Mesenchymal stem cell (in vitro differentiated cells and primary cell): ENCODE measurements at regions not wholly inside any gene's neighbourhood (a gene's known extent, or its start where the extent isn't known, plus 50 kb on each side); places are given as distances from the start of the nearest gene placed in this dataset.

ENCODE experiments used
- DNase-seq: peaks from one replicate; pipeline ENCODE4 v3.0.0-alpha.2; 2013
- H2AFZ ChIP-seq: one replicate; pipeline ENCODE4 v1.6.1; 2013; ENCODE audit warnings: low read depth, mild to moderate bottlenecking, control low read depth, inconsistent platforms, low read length, moderate library complexity
- H2AK5ac ChIP-seq: 2 replicates; pipeline ENCODE4 v1.6.1; 2013; ENCODE audit warnings: low read length, moderate library complexity, mild to moderate bottlenecking, inconsistent platforms; ENCODE audit not compliant: severe bottlenecking
- H2BK120ac ChIP-seq: one replicate; pipeline ENCODE4 v1.6.1; 2013; ENCODE audit warnings: low read depth, mild to moderate bottlenecking, inconsistent platforms, low read length, moderate library complexity
- H2BK12ac ChIP-seq, 2 experiments: one replicate each; pipeline ENCODE4 v1.6.1; 2013; ENCODE audit warnings: inconsistent platforms in 2 of 2, low read length in 2 of 2, mild to moderate bottlenecking in 2 of 2, moderate library complexity in 2 of 2, control low read depth in 1 of 2
- H2BK15ac ChIP-seq: one replicate; pipeline ENCODE4 v1.6.1; 2013; ENCODE audit warnings: mild to moderate bottlenecking, low read depth, inconsistent platforms; ENCODE audit not compliant: poor library complexity, severe bottlenecking
- H2BK5ac ChIP-seq: 2 replicates; pipeline ENCODE4 v1.6.1; 2013; ENCODE audit warnings: low read depth, mild to moderate bottlenecking, low read length, control low read depth, inconsistent platforms; ENCODE audit not compliant: poor library complexity, severe bottlenecking
- H3K14ac ChIP-seq, 2 experiments: one replicate each; pipeline ENCODE4 v1.6.1; 2013; ENCODE audit warnings: inconsistent platforms in 2 of 2, low read length in 2 of 2, control low read depth in 1 of 2, mild to moderate bottlenecking in 1 of 2, moderate library complexity in 1 of 2
- H3K18ac ChIP-seq, 2 experiments: one replicate each; pipeline ENCODE4 v1.6.1; 2013; ENCODE audit warnings: inconsistent platforms in 2 of 2, low read length in 2 of 2, control low read depth in 1 of 2, low read depth in 1 of 2, mild to moderate bottlenecking in 1 of 2
- H3K23ac ChIP-seq, 2 experiments: one replicate each; pipeline ENCODE4 v1.6.1; 2013; ENCODE audit warnings: inconsistent platforms in 2 of 2, low read length in 2 of 2, mild to moderate bottlenecking in 2 of 2, moderate library complexity in 2 of 2, control low read depth in 1 of 2
- H3K27ac ChIP-seq: 2 replicates; pipeline ENCODE4 v1.5.1; 2013; ENCODE audit warnings: mild to moderate bottlenecking, moderate library complexity, low read length, control low read depth, inconsistent platforms; ENCODE audit not compliant: poor library complexity, severe bottlenecking
- H3K27me3 ChIP-seq, 2 experiments: 2 replicates each; pipeline versions ENCODE4 v1.6.1 to v1.7.0; 2013; ENCODE audit warnings: low read length in 2 of 2, mild to moderate bottlenecking in 2 of 2, moderate library complexity in 2 of 2, control low read depth in 1 of 2, inconsistent platforms in 1 of 2; ENCODE audit not compliant: control insufficient read depth in 1 of 2, insufficient read depth in 1 of 2
- H3K36me3 ChIP-seq, 2 experiments: 2 replicates each; pipeline versions ENCODE4 v1.6.1 to v1.7.0; 2013; ENCODE audit warnings: low read length in 2 of 2, control low read depth in 1 of 2, inconsistent platforms in 1 of 2, low read depth in 1 of 2, mild to moderate bottlenecking in 1 of 2; ENCODE audit not compliant: insufficient read depth in 2 of 2, control insufficient read depth in 1 of 2
- H3K4ac ChIP-seq, 2 experiments: one replicate each; pipeline ENCODE4 v1.6.1; 2013; ENCODE audit warnings: inconsistent platforms in 2 of 2, low read length in 2 of 2, mild to moderate bottlenecking in 2 of 2, moderate library complexity in 2 of 2, control low read depth in 1 of 2, low read depth in 1 of 2
- H3K4me1 ChIP-seq: 2 replicates; pipeline ENCODE4 v1.6.1; 2013; ENCODE audit warnings: low read depth, low read length, control low read depth; ENCODE audit not compliant: control insufficient read depth, insufficient read depth
- H3K4me2 ChIP-seq: 2 replicates; pipeline ENCODE4 v1.6.1; 2013; ENCODE audit warnings: low read length, mild to moderate bottlenecking, inconsistent platforms; ENCODE audit not compliant: poor library complexity, severe bottlenecking
- H3K4me3 ChIP-seq, 2 experiments: 2 replicates each; pipeline versions ENCODE4 v1.5.1 to v1.7.0; 2013; ENCODE audit warnings: low read length in 2 of 2, mild to moderate bottlenecking in 2 of 2, control low read depth in 1 of 2, low read depth in 1 of 2; ENCODE audit not compliant: insufficient read depth in 1 of 2
- H3K79me1 ChIP-seq: replicated peaks from 2 replicates; pipeline ENCODE4 v1.6.1; 2013; ENCODE audit warnings: mild to moderate bottlenecking, control low read depth, low read length, inconsistent platforms; ENCODE audit not compliant: poor library complexity, severe bottlenecking
- H3K9ac ChIP-seq: 2 replicates; pipeline ENCODE4 v1.7.0; 2013; ENCODE audit warnings: mild to moderate bottlenecking, low read length, moderate library complexity
- H3K9me3 ChIP-seq: 2 replicates; pipeline ENCODE4 v1.7.0; 2013; ENCODE audit warnings: mild to moderate bottlenecking, low read length; ENCODE audit not compliant: control insufficient read depth
- H4K8ac ChIP-seq: one replicate; pipeline ENCODE4 v1.6.1; 2013; ENCODE audit warnings: inconsistent platforms, mild to moderate bottlenecking, low read length, moderate library complexity
- H4K91ac ChIP-seq: one replicate; pipeline ENCODE4 v1.6.1; 2013; ENCODE audit warnings: mild to moderate bottlenecking, low read length, inconsistent platforms
- WGBS: methylation state at CpG from one replicate; pipeline ENCODE4 v1.1.7; 2013; ENCODE audit warnings: mixed read lengths; 5-methylcytosine and 5-hydroxymethylcytosine counted together

GRCh38 chr5:97832645-97833296 lies 649.7 kb upstream of the RIOK2 start:
- H2BK5ac ChIP-seq, result no peak overlapping the region
- 79% methylated on average over 2 of the region's 2 CpGs for WGBS
- no peak overlapping the region for H2BK15ac ChIP-seq
- H2AK5ac ChIP-seq, result no peak overlapping the region
- H3K4me3 ChIP-seq, result no peak overlapping the region
- no peak overlapping the region for H2AFZ ChIP-seq
- H3K23ac ChIP-seq, result no peak overlapping the region
- no peak overlapping the region for H4K91ac ChIP-seq
- no peak overlapping the region for H3K14ac ChIP-seq
- H3K79me1 ChIP-seq, result no peaks in the 10 kb centered on the region
- peaks cover 0 to 18% of the 10 kb centered on the region in 2 experiments for H3K27me3 ChIP-seq
- H2BK120ac ChIP-seq, result no peak overlapping the region
- H3K9ac ChIP-seq, result no peak overlapping the region
- DNase-seq, result no peak
- H3K36me3 ChIP-seq, result no peaks in the 10 kb centered on the region
- H4K8ac ChIP-seq, result no peak overlapping the region
- no peak overlapping the region for H3K18ac ChIP-seq
- no peak overlapping the region for H3K27ac ChIP-seq
- H3K4me1 ChIP-seq, result no peaks in the 10 kb centered on the region
- no peak overlapping the region for H3K4ac ChIP-seq
- no peaks in the 10 kb centered on the region for H3K9me3 ChIP-seq
- H3K4me2 ChIP-seq, result no peak overlapping the region
- H2BK12ac ChIP-seq, result no peak overlapping the region

DNA sequence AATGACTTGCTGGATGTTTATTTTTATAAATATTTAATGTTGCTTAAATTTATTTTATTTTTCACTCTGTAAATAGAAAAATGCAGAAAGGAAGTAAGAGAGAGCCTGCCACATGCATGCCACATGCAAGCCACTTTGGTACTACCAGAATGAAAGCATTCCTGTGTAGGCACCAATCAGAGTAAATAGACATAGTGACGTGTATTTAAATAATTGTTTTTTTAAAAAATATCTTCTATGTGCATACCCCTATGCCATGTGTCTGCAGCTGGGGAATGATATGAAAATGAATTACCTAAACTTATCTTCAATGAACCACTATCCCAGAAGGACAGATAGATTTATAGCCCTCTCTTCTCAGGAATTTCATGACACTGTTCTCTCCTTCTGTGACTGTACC lies 651.5 kb upstream of the RIOK2 start:
- Histone ChIP-seq H3K4me2 (no peak overlapping the region), H3K27ac (no peak overlapping the region), H4K8ac (no peak overlapping the region), H3K9ac (no peak overlapping the region), H3K4me3 (no peak overlapping the region), H3K27me3 (peaks cover 0 to 18% of the 10 kb centered on the region in 2 experiments), H3K79me1 (no peaks in the 10 kb centered on the region), H2BK15ac (no peak overlapping the region), H3K4ac (no peak overlapping the region), H3K18ac (no peak overlapping the region), H2AK5ac (no peak overlapping the region), H3K9me3 (no peaks in the 10 kb centered on the region), H3K14ac (no peak overlapping the region), H3K4me1 (no peaks in the 10 kb centered on the region), H2BK5ac (no peak overlapping the region), H3K23ac (no peak overlapping the region), H2BK12ac (no peak overlapping the region), H2AFZ (no peak overlapping the region), H2BK120ac (no peak overlapping the region), H3K36me3 (no peaks in the 10 kb centered on the region), H4K91ac (no peak overlapping the region)
- no CpG with 5 or more reads among the region's 1 CpG for WGBS
- no peak for DNase-seq

DNA sequence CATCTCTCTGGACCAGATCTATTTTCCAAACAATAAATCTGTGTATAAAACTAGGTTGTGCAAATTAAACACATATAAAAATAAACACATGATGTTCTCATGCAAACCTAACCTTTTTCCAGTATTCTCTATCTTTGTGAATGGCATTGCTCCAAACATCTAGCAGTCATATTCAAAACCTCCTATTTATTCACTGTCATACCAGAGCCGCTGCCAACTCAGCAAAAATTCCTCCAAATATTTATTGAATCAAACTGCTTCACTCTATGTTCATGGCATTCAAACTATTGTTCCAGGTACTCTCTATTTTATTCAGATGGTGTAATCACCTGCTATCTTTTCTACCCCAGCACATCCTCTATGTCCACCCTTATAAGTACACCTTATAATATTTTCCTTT lies 652.1 kb upstream of the RIOK2 start:
- Histone ChIP-seq H4K91ac (no peak overlapping the region), H2BK12ac (no peak overlapping the region), H2AFZ (no peak overlapping the region), H3K4me3 (no peak overlapping the region), H3K4ac (no peak overlapping the region), H3K14ac (no peak overlapping the region), H2BK15ac (no peak overlapping the region), H3K23ac (no peak overlapping the region), H3K4me2 (no peak overlapping the region), H2AK5ac (no peak overlapping the region), H3K18ac (no peak overlapping the region), H4K8ac (no peak overlapping the region), H2BK5ac (no peak overlapping the region), H3K27me3 (peaks cover 0 to 18% of the 10 kb centered on the region in 2 experiments), H3K9ac (no peak overlapping the region), H3K27ac (no peak overlapping the region), H3K4me1 (no peaks in the 10 kb centered on the region), H3K79me1 (no peaks in the 10 kb centered on the region), H3K9me3 (no peaks in the 10 kb centered on the region), H2BK120ac (no peak overlapping the region), H3K36me3 (no peaks in the 10 kb centered on the region)
- DNase-seq, result no peak
- 100% methylated on average over 1 of the region's 1 CpG for WGBS

GRCh38 chr5:97836816-97837215 lies 653.8 kb upstream of the RIOK2 start:
- Histone ChIP-seq H2BK5ac (no peak overlapping the region), H3K4me2 (no peak overlapping the region), H3K14ac (no peak overlapping the region), H3K27me3 (peaks cover 0 to 18% of the 10 kb centered on the region in 2 experiments), H3K9me3 (no peaks in the 10 kb centered on the region), H2AFZ (no peak overlapping the region), H3K4ac (no peak overlapping the region), H3K18ac (no peak overlapping the region), H3K4me3 (no peak overlapping the region), H3K36me3 (no peaks in the 10 kb centered on the region), H2AK5ac (peak overlapping the region; percentile 5), H3K79me1 (no peaks in the 10 kb centered on the region), H3K9ac (no peak overlapping the region), H2BK12ac (no peak overlapping the region), H4K91ac (no peak overlapping the region), H3K27ac (no peak overlapping the region), H3K23ac (no peak overlapping the region), H4K8ac (no peak overlapping the region), H2BK120ac (no peak overlapping the region), H2BK15ac (no peak overlapping the region), H3K4me1 (no peaks in the 10 kb centered on the region)
- WGBS, result 44% methylated on average over 4 of the region's 4 CpGs
- DNase-seq, result no peak
